SK-N-SH (cell line): ENCODE measurements at regions not wholly inside any gene's neighbourhood (a gene's known extent, or its start where the extent isn't known, plus 50 kb on each side); places are given as distances from the start of the nearest gene placed in this dataset.
A peak's percentile ranks its signal among the peaks of the same experiment; 100 is the strongest.

ENCODE experiments used
- CTCF ChIA-PET: fragments of 300-600, 350-600 bp; formaldehyde crosslinking; extraction: SDS; loops from one replicate; lab custom pipeline; 2021; lab: Yijun Ruan, JAX
- POLR2A ChIA-PET: fragments of 350-600 bp; sonication (Branson Sonifier 250); formaldehyde crosslinking; extraction: SDS; loops from one replicate; lab custom pipeline; 2020; ENCODE audit warnings: antibody characterized with exemption, inconsistent platforms; lab: Yijun Ruan, JAX
- DNase-seq: peaks from one replicate; pipeline ENCODE4 v3.0.0; 2012
- H2AFZ ChIP-seq: fragments of 200-600 bp; sonication (generic); 2 replicates; pipeline ENCODE4 v1.8.1; 2016; ENCODE audit warnings: antibody characterized with exemption, mild to moderate bottlenecking, low read depth
- H3F3A ChIP-seq: fragments of 200-600 bp; sonication (generic); replicated peaks from 2 replicates; pipeline ENCODE3; 2016; ENCODE audit warnings: antibody characterized with exemption, mild to moderate bottlenecking; ENCODE audit not compliant: insufficient read depth
- H3K27ac ChIP-seq, 2 experiments: fragments of 200-500 bp in 1 of 2; fragments of 200-600 bp in 1 of 2; sonication (Bioruptor generic) in 1 of 2; sonication (generic), shearing (Covaris generic) in 1 of 2; 2 replicates each; pipeline versions ENCODE4 v1.5.1 to v1.6.1; 2014 to 2016; ENCODE audit warnings: low read depth in 2 of 2, inconsistent platforms in 1 of 2, low read length in 1 of 2, mild to moderate bottlenecking in 1 of 2, mixed read lengths in 1 of 2
- H3K27me3 ChIP-seq: fragments of 200-600 bp; sonication (generic), shearing (Covaris generic); 2 replicates; pipeline ENCODE4 v1.6.1; 2016; ENCODE audit warnings: mixed run types; ENCODE audit not compliant: insufficient read depth
- H3K36me3 ChIP-seq, 2 experiments: fragments of 200-500 bp in 1 of 2; fragments of 200-600 bp in 1 of 2; sonication (Bioruptor generic) in 1 of 2; sonication (generic) in 1 of 2; replicated peaks in 1 of 2; 2 replicates each; pipeline versions ENCODE3 to v1.5.1; 2014 to 2016; ENCODE audit warnings: low read length in 1 of 2, mild to moderate bottlenecking in 1 of 2; ENCODE audit not compliant: insufficient read depth in 2 of 2, control insufficient read depth in 1 of 2
- H3K4me1 ChIP-seq, 2 experiments: fragments of 200-500 bp in 1 of 2; fragments of 200-600 bp in 1 of 2; sonication (Bioruptor generic) in 1 of 2; sonication (generic), shearing (Covaris generic) in 1 of 2; 2 replicates each; pipeline versions ENCODE4 v1.5.1 to v1.6.1; 2014 to 2016; ENCODE audit warnings: low read depth in 1 of 2, low read length in 1 of 2, mixed run types in 1 of 2; ENCODE audit not compliant: insufficient read depth in 2 of 2, control insufficient read depth in 1 of 2
- H3K4me2 ChIP-seq: fragments of 200-600 bp; sonication (generic), shearing (Covaris generic); 2 replicates; pipeline ENCODE4 v1.6.1; 2017; ENCODE audit warnings: mixed run types
- H3K4me3 ChIP-seq, 2 experiments: fragments of 200-500 bp in 1 of 2; fragments of 200-600 bp in 1 of 2; sonication (Bioruptor generic) in 1 of 2; sonication (generic), shearing (Covaris generic) in 1 of 2; 2 replicates each; pipeline versions ENCODE4 v1.5.1 to v1.8.1; 2014 to 2016; ENCODE audit warnings: low read depth in 2 of 2, inconsistent platforms in 1 of 2, low read length in 1 of 2, mild to moderate bottlenecking in 1 of 2, mixed read lengths in 1 of 2, moderate library complexity in 1 of 2
- H3K79me2 ChIP-seq: fragments of 200-600 bp; sonication (generic); 2 replicates; pipeline ENCODE4 v1.8.1; 2017; ENCODE audit warnings: mild to moderate bottlenecking; ENCODE audit not compliant: insufficient read depth
- H3K9ac ChIP-seq: fragments of 200-600 bp; sonication (generic); 2 replicates; pipeline ENCODE4 v1.6.1; 2017; ENCODE audit warnings: mixed run types
- H3K9me2 ChIP-seq: fragments of 200-600 bp; sonication (generic); 2 replicates; pipeline ENCODE4 v1.6.1; 2017; ENCODE audit warnings: mixed run types
- H3K9me3 ChIP-seq: fragments of 200-600 bp; sonication (generic); 2 replicates; pipeline ENCODE4 v1.6.1; 2017; ENCODE audit warnings: mixed run types, mild to moderate bottlenecking, moderate library complexity
- H4K20me1 ChIP-seq: fragments of 200-600 bp; sonication (generic); 2 replicates; pipeline ENCODE4 v1.6.1; 2017; ENCODE audit warnings: mild to moderate bottlenecking, mixed run types; ENCODE audit not compliant: insufficient read depth
- CTCF ChIP-seq: fragments of 200-600 bp; sonication (generic); IDR thresholded peaks from 2 replicates; pipeline ENCODE4 v1.6.1; 2017; ENCODE audit warnings: antibody characterized with exemption, mild to moderate bottlenecking, moderate library complexity
- ELF1 ChIP-seq: IDR thresholded peaks from 2 replicates; pipeline ENCODE4 v1.4.0; 2012
- EP300 ChIP-seq, 2 experiments: IDR thresholded peaks; 2 replicates each; pipeline versions ENCODE4 v1.4.0 to v1.6.1; 2012; ENCODE audit warnings: borderline replicate concordance in 1 of 2, low read depth in 1 of 2, low read length in 1 of 2
- EZH2phosphoT487 ChIP-seq: fragments of 200-600 bp; sonication (generic); IDR thresholded peaks from 2 replicates; pipeline ENCODE4 v1.6.1; 2017; ENCODE audit warnings: low read depth, mixed run types, mild to moderate bottlenecking, antibody characterized with exemption, moderate library complexity, borderline replicate concordance
- FOSL2 ChIP-seq: IDR thresholded peaks from 2 replicates; pipeline ENCODE4 v1.4.0; 2012; ENCODE audit warnings: low read depth, mild to moderate bottlenecking, moderate library complexity, borderline replicate concordance
- FOXJ3 ChIP-seq: sonication (generic); formaldehyde crosslinking; IDR thresholded peaks from 2 replicates; pipeline ENCODE4 v1.5.1; 2020; ENCODE audit warnings: mild to moderate bottlenecking, missing genetic modification reagents
- JUND ChIP-seq: IDR thresholded peaks from 2 replicates; pipeline ENCODE4 v1.4.0; 2012
- MAX ChIP-seq: IDR thresholded peaks from 2 replicates; pipeline ENCODE4 v1.4.0; 2012; ENCODE audit warnings: low read depth
- MEF2A ChIP-seq: IDR thresholded peaks from 2 replicates; pipeline ENCODE4 v1.4.0; 2012; ENCODE audit warnings: low read depth, borderline replicate concordance
- RAD21 ChIP-seq: IDR thresholded peaks from 2 replicates; pipeline ENCODE4 v1.6.1; 2012; ENCODE audit warnings: mild to moderate bottlenecking, low read length
- RCOR1 ChIP-seq: fragments of 150-350 bp; IDR thresholded peaks from 2 replicates; pipeline ENCODE4 v1.6.1; 2017; ENCODE audit warnings: antibody characterized with exemption, low read length
- REST ChIP-seq: IDR thresholded peaks from 2 replicates; pipeline ENCODE4 v1.6.1; 2012; ENCODE audit warnings: mild to moderate bottlenecking, low read depth, low read length, moderate library complexity
- RXRA ChIP-seq: IDR thresholded peaks from 2 replicates; pipeline ENCODE4 v1.4.0; 2012; ENCODE audit warnings: low read depth, mild to moderate bottlenecking, borderline replicate concordance
- SIN3A ChIP-seq: IDR thresholded peaks from 2 replicates; pipeline ENCODE4 v1.6.1; 2012; ENCODE audit warnings: low read depth, mild to moderate bottlenecking, low read length, moderate library complexity, borderline replicate concordance
- SMC3 ChIP-seq: IDR thresholded peaks from 2 replicates; pipeline ENCODE4 v1.6.1; 2012; ENCODE audit warnings: low read depth, low read length, improper control_type of control experiment
- TCF12 ChIP-seq: IDR thresholded peaks from 2 replicates; pipeline ENCODE4 v1.4.0; 2012
- TEAD4 ChIP-seq: IDR thresholded peaks from 2 replicates; pipeline ENCODE4 v1.4.0; 2012; ENCODE audit warnings: mild to moderate bottlenecking, borderline replicate concordance; ENCODE audit not compliant: insufficient read depth
- USF1 ChIP-seq: IDR thresholded peaks from 2 replicates; pipeline ENCODE4 v1.4.0; 2012; ENCODE audit warnings: low read depth, borderline replicate concordance
- YY1 ChIP-seq: IDR thresholded peaks from 2 replicates; pipeline ENCODE4 v1.4.0; 2012; ENCODE audit warnings: low read depth, mild to moderate bottlenecking
- ZBTB33 ChIP-seq: IDR thresholded peaks from 2 replicates; pipeline ENCODE4 v1.4.0; 2012; ENCODE audit warnings: low read depth, borderline replicate concordance
- WGBS: methylation state at CpG from one replicate; pipeline ENCODE4 v1.1.6; 2017; ENCODE audit warnings: low lambda C conversion rate; 5-methylcytosine and 5-hydroxymethylcytosine counted together

GRCh38 chr7:69211336-69211735, 386.9 kb upstream of the AUTS2 start:
- POLR2A ChIA-PET: no interaction called here
- no peak for DNase-seq

GRCh38 chr7:69211739-69212138, 386.5 kb upstream of the AUTS2 start:
- no peak for DNase-seq
- no peaks in the 10 kb centered on the region for H3F3A ChIP-seq
- 85% methylated on average over 6 of the region's 6 CpGs for WGBS

More at GRCh38 chr7:69211336-69211735, 386.9 kb upstream of the AUTS2 start:
- no peak overlapping the region for H3K9ac ChIP-seq
- CTCF ChIA-PET: no interaction called here
- no peaks in the 10 kb centered on the region for H3K9me3 ChIP-seq
- no peaks in the 10 kb centered on the region for H3K36me3 ChIP-seq
- no peak overlapping the region for H3K4me3 ChIP-seq
- H3F3A ChIP-seq: no peaks in the 10 kb centered on the region
- H3K27ac ChIP-seq: no peak overlapping the region
- H3K27me3 ChIP-seq: no peaks in the 10 kb centered on the region
- H2AFZ ChIP-seq: no peak overlapping the region
- H3K79me2 ChIP-seq: no peaks in the 10 kb centered on the region
- WGBS: 62% methylated on average over 10 of the region's 10 CpGs
- H3K4me2 ChIP-seq: no peak overlapping the region
- H4K20me1 ChIP-seq: no peaks in the 10 kb centered on the region
- H3K4me1 ChIP-seq: no peaks in the 10 kb centered on the region; a peak in 1 of 4 replicates
- no peak for TF ChIP-seq FOSL2
- no peak for TF ChIP-seq SMC3
- no peak for TF ChIP-seq RAD21
- no peak for TF ChIP-seq MEF2A
- no peak for TF ChIP-seq EP300 (IDR thresholded peaks at IDR 0.05; ENCODE audit: borderline replicate concordance in 1 of 2, low read depth in 1 of 2, low read length in 1 of 2)
- no peak for TF ChIP-seq FOXJ3 (CRISPR knock-in tag)
- TF ChIP-seq MAX: no peak
- TF ChIP-seq JUND: no peak
- TF ChIP-seq EZH2phosphoT487: no peak
- TF ChIP-seq USF1: no peak
- TF ChIP-seq TEAD4: no peak
- TF ChIP-seq SIN3A: no peak
- TF ChIP-seq YY1: no peak
- no peak for TF ChIP-seq RXRA
- no peak for TF ChIP-seq TCF12
- no peak for TF ChIP-seq ELF1
- no peaks in the 10 kb centered on the region for H3K9me2 ChIP-seq

More at GRCh38 chr7:69211739-69212138, 386.5 kb upstream of the AUTS2 start:
- H3K36me3 ChIP-seq: no peaks in the 10 kb centered on the region
- no peaks in the 10 kb centered on the region; a peak in 1 of 4 replicates for H3K4me1 ChIP-seq
- no peak overlapping the region for H3K9ac ChIP-seq
- H3K9me2 ChIP-seq: no peaks in the 10 kb centered on the region
- ChIA-PET POLR2A (no interaction called here), CTCF (no interaction called here)
- H3K4me3 ChIP-seq: no peak overlapping the region
- no peaks in the 10 kb centered on the region for H3K79me2 ChIP-seq
- H3K9me3 ChIP-seq: no peaks in the 10 kb centered on the region
- no peaks in the 10 kb centered on the region for H4K20me1 ChIP-seq
- H3K4me2 ChIP-seq: no peak overlapping the region
- H3K27me3 ChIP-seq: no peaks in the 10 kb centered on the region
- H2AFZ ChIP-seq: no peak overlapping the region
- TF ChIP-seq YY1 (no peak), REST (no peak), FOSL2 (no peak), ZBTB33 (no peak), RAD21 (peak; percentile 42), RCOR1 (no peak), CTCF (no peak; the same call in 1 of the 2 replicates)
- no peak overlapping the region for H3K27ac ChIP-seq
